ENCODE measurements at regions not wholly inside any gene's neighbourhood (a gene's known extent, or its start where the extent isn't known, plus 50 kb on each side); places are given as distances from the start of the nearest gene placed in this dataset.
"Not testable (repeated sequence)": the region's sequence is repeated elsewhere in the genome, so short reads cannot be mapped to it uniquely, and the experiment has no call there.

GRCh38 chr7:76728571-76728974 is 101.5 kb upstream of the POMZP3 start:
- not testable (repeated sequence) for H3K27ac ChIP-seq (ENCODE audit: low read depth in 1 of 2, low read length in 2 of 2); H3K36me3 ChIP-seq (ENCODE audit: control insufficient read depth in 4 of 4, insufficient read depth in 3 of 4, low read depth in 1 of 4, low read length in 3 of 4); H3K4me1 ChIP-seq (ENCODE audit: control insufficient read depth in 4 of 4, insufficient read depth in 4 of 4, low read length in 3 of 4); H3K9me3 ChIP-seq (ENCODE audit: control insufficient read depth in 4 of 4, low read length in 3 of 4); H3K27me3 ChIP-seq (ENCODE audit: control insufficient read depth in 4 of 4, insufficient read depth in 4 of 4, low read length in 3 of 4); H3K9ac ChIP-seq (ENCODE audit: low read depth in 1 of 2, low read length in 2 of 2); H3K4me3 ChIP-seq (ENCODE audit: low read depth in 1 of 3, low read length in 3 of 3); DNase-seq (ENCODE audit: low spot score)
- 74% methylated on average over 23 of the region's 23 CpGs for WGBS

- H3K9me3 ChIP-seq (ENCODE audit: control insufficient read depth in 4 of 4, low read length in 3 of 4); H3K27me3 ChIP-seq (ENCODE audit: control insufficient read depth in 4 of 4, insufficient read depth in 4 of 4, low read length in 3 of 4); H3K9ac ChIP-seq (ENCODE audit: low read depth in 1 of 2, low read length in 2 of 2); H3K4me3 ChIP-seq (ENCODE audit: low read depth in 1 of 3, low read length in 3 of 3); H3K4me1 ChIP-seq (ENCODE audit: control insufficient read depth in 4 of 4, insufficient read depth in 4 of 4, low read length in 3 of 4); H3K36me3 ChIP-seq (ENCODE audit: control insufficient read depth in 4 of 4, insufficient read depth in 3 of 4, low read depth in 1 of 4, low read length in 3 of 4); DNase-seq (ENCODE audit: low spot score); H3K27ac ChIP-seq (ENCODE audit: low read depth in 1 of 2, low read length in 2 of 2): not testable (repeated sequence)
- 8% methylated on average over 1 of the region's 3 CpGs for WGBS
These were observed 96.8 kb upstream of the POMZP3 start for GRCh38 chr7:76723928-76724327.

GRCh38 chr7:76716551-76716950 is 89.5 kb upstream of the POMZP3 start:
- not testable (repeated sequence) for H3K36me3 ChIP-seq (ENCODE audit: control insufficient read depth in 4 of 4, insufficient read depth in 3 of 4, low read depth in 1 of 4, low read length in 3 of 4); H3K27ac ChIP-seq (ENCODE audit: low read depth in 1 of 2, low read length in 2 of 2); H3K9me3 ChIP-seq (ENCODE audit: control insufficient read depth in 4 of 4, low read length in 3 of 4); H3K27me3 ChIP-seq (ENCODE audit: control insufficient read depth in 4 of 4, insufficient read depth in 4 of 4, low read length in 3 of 4); H3K9ac ChIP-seq (ENCODE audit: low read depth in 1 of 2, low read length in 2 of 2); H3K4me1 ChIP-seq (ENCODE audit: control insufficient read depth in 4 of 4, insufficient read depth in 4 of 4, low read length in 3 of 4); H3K4me3 ChIP-seq (ENCODE audit: low read depth in 1 of 3, low read length in 3 of 3); DNase-seq (ENCODE audit: low spot score)
- 94% methylated on average over 4 of the region's 4 CpGs for WGBS

- not testable (repeated sequence) for H3K27ac ChIP-seq (ENCODE audit: low read depth in 1 of 2, low read length in 2 of 2); H3K9ac ChIP-seq (ENCODE audit: low read depth in 1 of 2, low read length in 2 of 2); H3K36me3 ChIP-seq (ENCODE audit: control insufficient read depth in 4 of 4, insufficient read depth in 3 of 4, low read depth in 1 of 4, low read length in 3 of 4); H3K27me3 ChIP-seq (ENCODE audit: control insufficient read depth in 4 of 4, insufficient read depth in 4 of 4, low read length in 3 of 4); H3K4me3 ChIP-seq (ENCODE audit: low read depth in 1 of 3, low read length in 3 of 3); H3K9me3 ChIP-seq (ENCODE audit: control insufficient read depth in 4 of 4, low read length in 3 of 4); DNase-seq (ENCODE audit: low spot score); H3K4me1 ChIP-seq (ENCODE audit: control insufficient read depth in 4 of 4, insufficient read depth in 4 of 4, low read length in 3 of 4)
- 92% methylated on average over 3 of the region's 3 CpGs for WGBS
These were observed 85.8 kb upstream of the POMZP3 start for GRCh38 chr7:76712926-76713325.

- not testable (repeated sequence) for H3K9me3 ChIP-seq (ENCODE audit: control insufficient read depth in 4 of 4, low read length in 3 of 4); H3K27me3 ChIP-seq (ENCODE audit: control insufficient read depth in 4 of 4, insufficient read depth in 4 of 4, low read length in 3 of 4); H3K27ac ChIP-seq (ENCODE audit: low read depth in 1 of 2, low read length in 2 of 2); H3K36me3 ChIP-seq (ENCODE audit: control insufficient read depth in 4 of 4, insufficient read depth in 3 of 4, low read depth in 1 of 4, low read length in 3 of 4); H3K9ac ChIP-seq (ENCODE audit: low read depth in 1 of 2, low read length in 2 of 2); H3K4me3 ChIP-seq (ENCODE audit: low read depth in 1 of 3, low read length in 3 of 3); DNase-seq (ENCODE audit: low spot score); H3K4me1 ChIP-seq (ENCODE audit: control insufficient read depth in 4 of 4, insufficient read depth in 4 of 4, low read length in 3 of 4)
- 98% methylated on average over 2 of the region's 2 CpGs for WGBS
These were observed 84.6 kb upstream of the POMZP3 start for GRCh38 chr7:76711648-76712047.

- not testable (repeated sequence) for H3K4me3 ChIP-seq (ENCODE audit: low read depth in 1 of 3, low read length in 3 of 3); H3K36me3 ChIP-seq (ENCODE audit: control insufficient read depth in 4 of 4, insufficient read depth in 3 of 4, low read depth in 1 of 4, low read length in 3 of 4); H3K27ac ChIP-seq (ENCODE audit: low read depth in 1 of 2, low read length in 2 of 2); H3K9ac ChIP-seq (ENCODE audit: low read depth in 1 of 2, low read length in 2 of 2); H3K4me1 ChIP-seq (ENCODE audit: control insufficient read depth in 4 of 4, insufficient read depth in 4 of 4, low read length in 3 of 4); H3K27me3 ChIP-seq (ENCODE audit: control insufficient read depth in 4 of 4, insufficient read depth in 4 of 4, low read length in 3 of 4); DNase-seq (ENCODE audit: low spot score); H3K9me3 ChIP-seq (ENCODE audit: control insufficient read depth in 4 of 4, low read length in 3 of 4)
- 46% methylated on average over 1 of the region's 1 CpG for WGBS
These were observed 82.6 kb upstream of the POMZP3 start for GRCh38 chr7:76709703-76710102.

GRCh38 chr7:76708446-76708845 is 81.4 kb upstream of the POMZP3 start:
- not testable (repeated sequence) for H3K4me1 ChIP-seq (ENCODE audit: control insufficient read depth in 4 of 4, insufficient read depth in 4 of 4, low read length in 3 of 4); H3K4me3 ChIP-seq (ENCODE audit: low read depth in 1 of 3, low read length in 3 of 3); DNase-seq (ENCODE audit: low spot score); H3K36me3 ChIP-seq (ENCODE audit: control insufficient read depth in 4 of 4, insufficient read depth in 3 of 4, low read depth in 1 of 4, low read length in 3 of 4); H3K27me3 ChIP-seq (ENCODE audit: control insufficient read depth in 4 of 4, insufficient read depth in 4 of 4, low read length in 3 of 4); H3K27ac ChIP-seq (ENCODE audit: low read depth in 1 of 2, low read length in 2 of 2); H3K9me3 ChIP-seq (ENCODE audit: control insufficient read depth in 4 of 4, low read length in 3 of 4); H3K9ac ChIP-seq (ENCODE audit: low read depth in 1 of 2, low read length in 2 of 2)
- 94% methylated on average over 2 of the region's 2 CpGs for WGBS

GRCh38 chr7:76703815-76704214 is 76.7 kb upstream of the POMZP3 start:
- H3K9ac ChIP-seq (ENCODE audit: low read depth in 1 of 2, low read length in 2 of 2); H3K4me1 ChIP-seq (ENCODE audit: control insufficient read depth in 4 of 4, insufficient read depth in 4 of 4, low read length in 3 of 4); H3K36me3 ChIP-seq (ENCODE audit: control insufficient read depth in 4 of 4, insufficient read depth in 3 of 4, low read depth in 1 of 4, low read length in 3 of 4); H3K4me3 ChIP-seq (ENCODE audit: low read depth in 1 of 3, low read length in 3 of 3); H3K27me3 ChIP-seq (ENCODE audit: control insufficient read depth in 4 of 4, insufficient read depth in 4 of 4, low read length in 3 of 4); H3K9me3 ChIP-seq (ENCODE audit: control insufficient read depth in 4 of 4, low read length in 3 of 4); H3K27ac ChIP-seq (ENCODE audit: low read depth in 1 of 2, low read length in 2 of 2); DNase-seq (ENCODE audit: low spot score): not testable (repeated sequence)

GRCh38 chr7:76686277-76686676 is 59.2 kb upstream of the POMZP3 start:
- DNase-seq (ENCODE audit: low spot score); H3K27me3 ChIP-seq (ENCODE audit: control insufficient read depth in 4 of 4, insufficient read depth in 4 of 4, low read length in 3 of 4); H3K4me3 ChIP-seq (ENCODE audit: low read depth in 1 of 3, low read length in 3 of 3); H3K9me3 ChIP-seq (ENCODE audit: control insufficient read depth in 4 of 4, low read length in 3 of 4); H3K9ac ChIP-seq (ENCODE audit: low read depth in 1 of 2, low read length in 2 of 2); H3K27ac ChIP-seq (ENCODE audit: low read depth in 1 of 2, low read length in 2 of 2); H3K4me1 ChIP-seq (ENCODE audit: control insufficient read depth in 4 of 4, insufficient read depth in 4 of 4, low read length in 3 of 4); H3K36me3 ChIP-seq (ENCODE audit: control insufficient read depth in 4 of 4, insufficient read depth in 3 of 4, low read depth in 1 of 4, low read length in 3 of 4): not testable (repeated sequence)
- WGBS: 93% methylated on average over 2 of the region's 3 CpGs
